ENCODE measurements at regions not wholly inside any gene's neighbourhood (a gene's known extent, or its start where the extent isn't known, plus 50 kb on each side); places are given as distances from the start of the nearest gene placed in this dataset.

GRCh38 chr5:136620621-136621020 is 255.3 kb upstream of the TRPC7 start:
- TF ChIP-seq CTCF (IDR thresholded peaks at IDR 0.05 in 4 of 5, conservative IDR thresholded peaks at IDR 0.05 in 1 of 5) (no peak), POLR2A (IDR thresholded peaks at IDR 0.05) (no peak)
